WI38 (cell line): ENCODE measurements at regions not wholly inside any gene's neighbourhood (a gene's known extent, or its start where the extent isn't known, plus 50 kb on each side); places are given as distances from the start of the nearest gene placed in this dataset.

Source experiments
- H3K4me3 ChIP-seq: 2 replicates; pipeline ENCODE4 v1.5.1; 2011; ENCODE audit warnings: low read depth, mild to moderate bottlenecking, control low read depth, low read length
- CTCF ChIP-seq: IDR thresholded peaks from 2 replicates; pipeline ENCODE4 v1.5.1; 2012; ENCODE audit warnings: low read depth, mild to moderate bottlenecking, control low read depth, low read length

- no peak overlapping the region for H3K4me3 ChIP-seq
- TF ChIP-seq CTCF, result no peak
Observed at GRCh38 chr2:207401338-207401737, 128.4 kb upstream of the CREB1 start.

- TF ChIP-seq CTCF, result no peak
- H3K4me3 ChIP-seq, result no peak overlapping the region
Observed at GRCh38 chr2:207403141-207403540, 126.6 kb upstream of the CREB1 start.

- TF ChIP-seq CTCF, result no peak
- no peak overlapping the region for H3K4me3 ChIP-seq
Observed at GRCh38 chr2:207403950-207404349, 125.8 kb upstream of the CREB1 start.

GRCh38 chr2:207405150-207405549, 124.6 kb upstream of the CREB1 start:
- TF ChIP-seq CTCF, result no peak
- no peak overlapping the region for H3K4me3 ChIP-seq

GRCh38 chr2:207408086-207408794, 121.5 kb upstream of the CREB1 start:
- TF ChIP-seq CTCF, result no peak
- no peak overlapping the region for H3K4me3 ChIP-seq

GRCh38 chr2:207409517-207409916, 120.2 kb upstream of the CREB1 start:
- no peak overlapping the region for H3K4me3 ChIP-seq
- no peak for TF ChIP-seq CTCF

- no peak for TF ChIP-seq CTCF
- H3K4me3 ChIP-seq, result no peak overlapping the region
Observed at GRCh38 chr2:207412787-207413310, 116.9 kb upstream of the CREB1 start.
